Bronchial epithelial cell (primary cell): ENCODE measurements at regions not wholly inside any gene's neighbourhood (a gene's known extent, or its start where the extent isn't known, plus 50 kb on each side); places are given as distances from the start of the nearest gene placed in this dataset.

Source experiments
- DNase-seq: peaks from one replicate; pipeline ENCODE4 v3.0.0-alpha.2; 2010; ENCODE audit warnings: low read depth
- FAIRE-seq: peaks from 2 replicates; lab custom pipeline; 2011; peaks lifted over from hg19 to GRCh38; lab: Jason Lieb, UNC
- H3K27me3 ChIP-seq: 2 replicates; pipeline ENCODE4 v1.5.1; 2011; ENCODE audit warnings: low read length; ENCODE audit not compliant: control insufficient read depth, insufficient read depth
- H3K36me3 ChIP-seq: 2 replicates; pipeline ENCODE4 v1.5.1; 2011; ENCODE audit warnings: low read length; ENCODE audit not compliant: control insufficient read depth, insufficient read depth
- H3K4me3 ChIP-seq: 2 replicates; pipeline ENCODE4 v1.5.1; 2011; ENCODE audit warnings: mild to moderate bottlenecking, low read depth, low read length, control low read depth
- CTCF ChIP-seq: IDR thresholded peaks from 2 replicates; pipeline ENCODE4 v1.5.1; 2011; ENCODE audit warnings: mild to moderate bottlenecking, moderate library complexity, low read length, control low read depth, inconsistent platforms; ENCODE audit not compliant: insufficient read depth, severe bottlenecking

- DNase-seq (no peak), FAIRE-seq (no peak)
- Histone ChIP-seq H3K27me3 (no peaks in the 10 kb centered on the region), H3K4me3 (no peak overlapping the region), H3K36me3 (no peaks in the 10 kb centered on the region)
- TF ChIP-seq CTCF = no peak
Observed at GRCh38 chr14:97381309-97381708, 584.1 kb downstream of the VRK1 start.

- FAIRE-seq = no peak
- Histone ChIP-seq H3K36me3 (no peaks in the 10 kb centered on the region), H3K4me3 (no peak overlapping the region), H3K27me3 (no peaks in the 10 kb centered on the region)
- no peak for TF ChIP-seq CTCF
- DNase-seq = no peak
Observed at GRCh38 chr14:97382616-97383226, 585.5 kb downstream of the VRK1 start.

GRCh38 chr14:97385727-97386126 is 588.5 kb downstream of the VRK1 start:
- TF ChIP-seq CTCF = no peak
- Histone ChIP-seq H3K36me3 (no peaks in the 10 kb centered on the region), H3K27me3 (no peaks in the 10 kb centered on the region), H3K4me3 (no peak overlapping the region)
- no peak for DNase-seq
- no peak for FAIRE-seq

GRCh38 chr14:97387252-97387874 is 590.2 kb downstream of the VRK1 start:
- FAIRE-seq (no peak), DNase-seq (no peak)
- Histone ChIP-seq H3K4me3 (no peak overlapping the region), H3K36me3 (no peaks in the 10 kb centered on the region), H3K27me3 (no peaks in the 10 kb centered on the region)
- TF ChIP-seq CTCF = no peak

GRCh38 chr14:97388408-97388807 is 591.2 kb downstream of the VRK1 start:
- FAIRE-seq = no peak

More at GRCh38 chr14:97388408-97388807, 591.2 kb downstream of the VRK1 start:
- Histone ChIP-seq H3K4me3 (no peak overlapping the region), H3K27me3 (no peaks in the 10 kb centered on the region), H3K36me3 (no peaks in the 10 kb centered on the region)
- no peak for TF ChIP-seq CTCF
- DNase-seq = no peak
